Fibroblast of the aortic adventitia (primary cell): ENCODE measurements at regions not wholly inside any gene's neighbourhood (a gene's known extent, or its start where the extent isn't known, plus 50 kb on each side); places are given as distances from the start of the nearest gene placed in this dataset.

Source experiments
- DNase-seq: peaks from one replicate; pipeline ENCODE4 v3.0.0-alpha.2; 2010; ENCODE audit warnings: low read depth
- H3K4me3 ChIP-seq: 2 replicates; pipeline ENCODE4 v1.5.1; 2011; ENCODE audit warnings: low read depth, mild to moderate bottlenecking, control low read depth, low read length, moderate library complexity
- TF ChIP-seq, protein P1 (sequence below): IDR thresholded peaks from 2 replicates; pipeline ENCODE4 v1.5.1; 2011; ENCODE audit warnings: mild to moderate bottlenecking, low read length, control low read depth, inconsistent platforms; ENCODE audit not compliant: insufficient read depth

DNA sequence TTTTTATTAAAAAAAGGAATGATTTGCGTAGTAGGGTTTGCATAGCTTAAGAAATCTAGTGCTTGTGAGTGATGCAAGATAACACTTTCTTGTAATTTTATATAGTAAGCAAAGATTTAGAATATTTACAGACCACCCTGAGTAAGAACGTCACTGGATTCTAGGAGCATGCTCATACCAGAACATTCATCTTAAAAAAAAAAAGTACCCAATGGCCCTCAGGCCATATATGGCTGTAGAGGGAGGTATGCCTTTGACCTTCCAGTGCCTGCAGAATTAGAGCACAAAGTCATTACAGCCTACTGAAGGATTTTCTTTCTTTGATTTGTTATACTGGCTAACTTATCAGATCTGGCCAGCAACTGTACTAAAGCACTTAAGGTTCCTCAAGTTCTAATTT is 236.3 kb upstream of the GYPA start:
- no peak overlapping the region for H3K4me3 ChIP-seq
- TF ChIP-seq, protein P1, sequence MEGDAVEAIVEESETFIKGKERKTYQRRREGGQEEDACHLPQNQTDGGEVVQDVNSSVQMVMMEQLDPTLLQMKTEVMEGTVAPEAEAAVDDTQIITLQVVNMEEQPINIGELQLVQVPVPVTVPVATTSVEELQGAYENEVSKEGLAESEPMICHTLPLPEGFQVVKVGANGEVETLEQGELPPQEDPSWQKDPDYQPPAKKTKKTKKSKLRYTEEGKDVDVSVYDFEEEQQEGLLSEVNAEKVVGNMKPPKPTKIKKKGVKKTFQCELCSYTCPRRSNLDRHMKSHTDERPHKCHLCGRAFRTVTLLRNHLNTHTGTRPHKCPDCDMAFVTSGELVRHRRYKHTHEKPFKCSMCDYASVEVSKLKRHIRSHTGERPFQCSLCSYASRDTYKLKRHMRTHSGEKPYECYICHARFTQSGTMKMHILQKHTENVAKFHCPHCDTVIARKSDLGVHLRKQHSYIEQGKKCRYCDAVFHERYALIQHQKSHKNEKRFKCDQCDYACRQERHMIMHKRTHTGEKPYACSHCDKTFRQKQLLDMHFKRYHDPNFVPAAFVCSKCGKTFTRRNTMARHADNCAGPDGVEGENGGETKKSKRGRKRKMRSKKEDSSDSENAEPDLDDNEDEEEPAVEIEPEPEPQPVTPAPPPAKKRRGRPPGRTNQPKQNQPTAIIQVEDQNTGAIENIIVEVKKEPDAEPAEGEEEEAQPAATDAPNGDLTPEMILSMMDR: no peak
- DNase-seq: no peak

DNA sequence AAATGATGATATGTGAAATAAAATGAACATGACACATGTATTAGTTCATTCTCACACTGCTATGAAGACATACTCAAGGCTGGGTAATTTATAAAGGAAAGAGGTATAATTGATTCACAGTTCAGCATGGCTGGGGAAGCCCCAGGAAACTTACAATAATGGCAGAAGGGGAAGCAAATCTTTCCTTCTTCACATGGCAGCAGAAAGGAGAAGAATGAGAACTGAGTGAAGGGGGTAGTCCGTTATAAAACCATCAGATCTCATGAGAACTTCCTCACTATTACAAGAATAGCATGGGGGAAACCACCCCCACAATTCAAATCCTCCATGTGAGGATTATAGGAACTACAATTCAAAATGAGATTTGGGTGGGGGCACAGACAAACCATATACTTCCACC is 243.9 kb upstream of the GYPA start:
- no peak overlapping the region for H3K4me3 ChIP-seq
- TF ChIP-seq, protein P1: no peak
- DNase-seq: no peak

DNA sequence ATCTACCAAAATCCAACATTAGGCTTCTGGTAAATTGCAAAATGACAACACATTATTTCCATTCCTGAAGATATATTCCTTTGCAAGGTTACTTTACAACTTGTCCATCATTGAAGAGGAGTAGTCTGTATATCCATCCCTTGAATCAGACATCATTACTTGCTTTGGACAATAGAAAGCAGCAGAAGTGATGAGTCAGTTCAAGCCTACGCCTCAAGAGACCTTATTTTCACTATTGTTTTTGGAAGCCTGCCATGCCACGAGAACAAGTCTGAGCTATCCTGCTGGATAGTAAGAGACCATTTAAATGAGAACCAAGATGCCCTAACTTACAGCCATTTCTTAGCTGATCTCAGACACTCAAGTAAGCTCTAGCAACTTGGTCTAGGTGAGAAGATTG is 246.0 kb upstream of the HHIP start:
- TF ChIP-seq, protein P1: no peak
- peak; percentile 94 for DNase-seq
- no peak overlapping the region for H3K4me3 ChIP-seq

DNA sequence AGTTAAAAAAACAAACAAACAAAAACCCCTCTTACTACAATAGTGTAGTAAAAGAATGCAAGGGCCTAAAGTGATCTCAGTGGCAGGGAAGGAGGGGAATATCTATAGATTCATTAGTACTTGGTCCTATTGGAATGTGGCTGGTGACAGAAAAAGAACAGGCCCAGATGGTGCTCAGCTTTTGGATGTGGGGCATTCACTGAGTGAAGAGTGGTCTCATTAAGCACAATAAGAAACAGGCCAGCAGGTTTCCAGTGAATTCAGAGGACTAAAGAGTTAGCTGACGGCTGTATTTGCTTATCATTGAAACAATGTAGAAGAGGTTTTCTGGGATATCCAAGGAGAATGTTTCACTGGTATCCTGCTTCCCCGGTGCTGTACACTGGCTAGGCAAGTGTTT is 243.8 kb upstream of the HHIP start:
- DNase-seq: no peak

DNA sequence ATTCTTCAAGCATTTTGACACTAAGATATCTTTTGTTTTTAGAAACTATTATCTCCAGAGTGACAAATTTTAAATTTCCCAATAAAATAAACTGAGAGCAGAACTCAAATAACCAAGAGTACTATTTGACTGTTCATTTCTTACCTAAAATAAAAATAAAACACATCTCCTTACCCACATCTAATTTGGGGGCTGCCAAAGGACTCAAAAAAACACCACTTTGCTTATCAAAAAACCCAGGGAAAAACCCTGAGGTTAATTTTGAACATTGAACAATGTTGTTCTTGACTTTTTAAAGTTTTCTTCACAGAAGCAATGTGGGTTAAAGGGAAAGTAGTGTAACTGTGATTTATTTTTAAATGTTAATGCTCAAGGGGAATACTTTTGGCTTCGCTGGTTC is 243.0 kb upstream of the HHIP start:
- no peak for DNase-seq
- H3K4me3 ChIP-seq: no peak overlapping the region
- TF ChIP-seq, protein P1: no peak

More for the DNA sequence above, 243.8 kb upstream of the HHIP start:
- H3K4me3 ChIP-seq: no peak overlapping the region
- TF ChIP-seq, protein P1: no peak

DNA sequence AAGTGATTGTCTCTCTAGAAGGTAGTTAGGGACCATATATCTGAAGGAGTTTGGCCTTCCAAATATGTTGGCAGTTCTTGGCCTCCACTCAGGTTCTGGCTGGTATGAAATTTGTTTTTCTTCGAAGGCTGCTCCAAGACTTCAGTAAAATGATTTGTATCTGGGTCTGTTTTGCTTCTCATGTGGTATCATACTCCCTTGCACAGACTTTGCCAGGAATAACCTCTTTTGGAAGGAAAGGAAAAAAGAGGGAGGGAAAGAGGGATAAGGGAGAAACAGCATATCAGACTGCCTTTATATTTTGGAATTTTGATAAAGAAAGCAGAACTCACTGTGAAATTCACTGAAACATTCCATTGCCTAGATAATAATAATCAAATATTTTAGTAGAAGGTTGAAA is 242.1 kb upstream of the HHIP start:
- no peak for DNase-seq
- TF ChIP-seq, protein P1: no peak
- no peak overlapping the region for H3K4me3 ChIP-seq

DNA sequence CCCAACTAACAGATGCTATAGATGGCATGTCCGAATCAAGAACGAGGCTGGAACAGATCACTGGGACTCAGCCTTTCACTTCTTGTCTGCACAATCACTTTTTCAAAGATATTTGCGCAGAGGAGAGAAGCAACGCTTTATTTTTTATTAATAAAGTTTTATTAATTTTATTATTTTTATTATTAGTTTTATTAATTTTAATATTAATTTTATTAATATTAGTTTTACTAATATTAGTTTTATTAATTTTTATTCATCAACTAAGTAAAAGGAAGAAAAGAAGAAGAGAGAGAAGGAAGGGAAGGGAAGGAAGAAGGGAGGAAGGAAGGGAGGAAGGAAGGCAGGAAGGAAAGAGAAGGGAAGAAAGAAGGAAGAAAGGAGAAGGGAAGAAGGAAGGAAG is 236.4 kb upstream of the HHIP start:
- TF ChIP-seq, protein P1: no peak

More for the DNA sequence above, 236.4 kb upstream of the HHIP start:
- H3K4me3 ChIP-seq: no peak overlapping the region
- no peak for DNase-seq
